ENCODE measurements at regions not wholly inside any gene's neighbourhood (a gene's known extent, or its start where the extent isn't known, plus 50 kb on each side); places are given as distances from the start of the nearest gene placed in this dataset.

DNA sequence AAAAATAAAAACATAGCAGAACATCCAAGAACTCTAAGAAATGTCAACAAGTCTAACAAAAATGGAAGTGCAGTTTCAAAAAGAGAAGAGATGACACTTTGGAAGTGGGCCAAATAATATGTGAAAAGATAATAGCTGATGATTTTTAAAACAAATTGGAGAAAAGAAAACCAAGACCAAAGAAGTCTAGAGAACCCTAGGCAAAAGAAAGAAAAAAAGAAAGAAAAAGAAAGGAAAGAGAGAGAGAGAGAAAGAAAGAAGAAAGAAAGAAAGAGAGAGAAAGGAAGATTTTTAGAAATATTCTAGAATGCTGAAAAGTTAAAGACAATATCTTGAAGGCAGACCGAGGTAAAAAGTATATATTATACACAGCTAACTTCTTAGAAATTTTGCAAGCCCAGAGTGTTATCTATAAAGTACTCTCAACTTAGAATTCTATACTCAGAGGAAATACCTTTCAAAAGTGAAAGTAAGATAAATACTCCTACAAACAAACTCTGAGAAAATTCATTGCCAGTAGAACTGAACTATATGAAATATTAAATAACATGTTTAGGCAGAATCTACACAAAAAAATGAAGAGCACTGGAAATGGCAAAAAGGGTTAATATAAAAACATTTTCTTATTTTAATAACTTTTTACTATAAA lies 138.7 kb upstream of the SMIM30 start:
- ATAC-seq, result no peak
- DNase-seq, result no peak
- Histone ChIP-seq H3K36me3 (ENCODE audit: low read depth) (no peaks in the 10 kb centered on the region), H3K4me1 (ENCODE audit: low read depth) (no peaks in the 10 kb centered on the region), H3K4me3 (no peak overlapping the region), H3K9me3 (no peaks in the 10 kb centered on the region)
- TF ChIP-seq, protein P1, sequence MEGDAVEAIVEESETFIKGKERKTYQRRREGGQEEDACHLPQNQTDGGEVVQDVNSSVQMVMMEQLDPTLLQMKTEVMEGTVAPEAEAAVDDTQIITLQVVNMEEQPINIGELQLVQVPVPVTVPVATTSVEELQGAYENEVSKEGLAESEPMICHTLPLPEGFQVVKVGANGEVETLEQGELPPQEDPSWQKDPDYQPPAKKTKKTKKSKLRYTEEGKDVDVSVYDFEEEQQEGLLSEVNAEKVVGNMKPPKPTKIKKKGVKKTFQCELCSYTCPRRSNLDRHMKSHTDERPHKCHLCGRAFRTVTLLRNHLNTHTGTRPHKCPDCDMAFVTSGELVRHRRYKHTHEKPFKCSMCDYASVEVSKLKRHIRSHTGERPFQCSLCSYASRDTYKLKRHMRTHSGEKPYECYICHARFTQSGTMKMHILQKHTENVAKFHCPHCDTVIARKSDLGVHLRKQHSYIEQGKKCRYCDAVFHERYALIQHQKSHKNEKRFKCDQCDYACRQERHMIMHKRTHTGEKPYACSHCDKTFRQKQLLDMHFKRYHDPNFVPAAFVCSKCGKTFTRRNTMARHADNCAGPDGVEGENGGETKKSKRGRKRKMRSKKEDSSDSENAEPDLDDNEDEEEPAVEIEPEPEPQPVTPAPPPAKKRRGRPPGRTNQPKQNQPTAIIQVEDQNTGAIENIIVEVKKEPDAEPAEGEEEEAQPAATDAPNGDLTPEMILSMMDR (IDR thresholded peaks at IDR 0.05), result no peak
- intact Hi-C loops (cut with DNase I, micrococcal nuclease), result no loop called here

DNA sequence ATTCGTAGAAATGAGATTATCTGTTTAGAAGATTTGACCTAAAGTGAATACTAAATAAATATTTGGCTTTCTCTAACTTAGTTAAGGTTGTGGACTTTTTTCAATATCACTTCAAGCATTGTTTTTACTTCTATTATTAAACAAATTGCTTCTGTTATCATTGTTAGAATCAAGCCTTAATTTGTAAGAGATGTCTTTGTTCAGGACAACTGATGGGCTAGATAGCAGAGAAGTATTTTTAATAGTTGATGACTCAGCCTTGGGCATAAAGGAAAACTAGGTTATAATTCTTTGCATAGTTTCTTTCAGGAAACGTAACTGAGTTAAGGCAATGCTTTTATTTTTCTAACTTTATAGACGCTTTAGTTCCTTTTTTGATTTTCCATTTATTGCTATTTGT lies 128.8 kb upstream of the SMIM30 start:
- ATAC-seq (no peak), DNase-seq (no peak)
- Histone ChIP-seq H3K9me3 (no peaks in the 10 kb centered on the region), H3K4me3 (no peak overlapping the region), H3K4me1 (ENCODE audit: low read depth) (no peaks in the 10 kb centered on the region), H3K36me3 (ENCODE audit: low read depth) (no peaks in the 10 kb centered on the region)
- intact Hi-C loops (cut with DNase I, micrococcal nuclease), result no loop called here
- TF ChIP-seq, protein P1 (IDR thresholded peaks at IDR 0.05), result no peak

GRCh38 chr7:113246738-113247137 lies 128.4 kb upstream of the SMIM30 start:
- no peaks in the 10 kb centered on the region for H3K4me1 ChIP-seq (ENCODE audit: low read depth)
- H3K36me3 ChIP-seq (ENCODE audit: low read depth), result no peaks in the 10 kb centered on the region
- intact Hi-C loops (cut with DNase I, micrococcal nuclease), result no loop called here
- H3K4me3 ChIP-seq, result no peak overlapping the region
- H3K9me3 ChIP-seq, result no peaks in the 10 kb centered on the region
- TF ChIP-seq, protein P1 (IDR thresholded peaks at IDR 0.05), result no peak
- ATAC-seq (no peak), DNase-seq (no peak)

GRCh38 chr7:113232885-113233284 lies 114.5 kb upstream of the SMIM30 start:
- TF ChIP-seq, protein P1 (IDR thresholded peaks at IDR 0.05), result no peak
- no peaks in the 10 kb centered on the region for H3K36me3 ChIP-seq (ENCODE audit: low read depth)
- DNase-seq (no peak), ATAC-seq (no peak)
- intact Hi-C loops (cut with DNase I, micrococcal nuclease), result no loop called here
- H3K4me1 ChIP-seq (ENCODE audit: low read depth), result no peaks in the 10 kb centered on the region
- H3K9me3 ChIP-seq, result no peaks in the 10 kb centered on the region
- no peak overlapping the region for H3K4me3 ChIP-seq

- no peaks in the 10 kb centered on the region for H3K4me1 ChIP-seq (ENCODE audit: low read depth)
- ATAC-seq, result no peak
- no peak overlapping the region for H3K4me3 ChIP-seq
- TF ChIP-seq, protein P1 (IDR thresholded peaks at IDR 0.05), result no peak
- no peaks in the 10 kb centered on the region for H3K36me3 ChIP-seq (ENCODE audit: low read depth)
- intact Hi-C loops (cut with DNase I, micrococcal nuclease), result no loop called here
- no peak for DNase-seq
- H3K9me3 ChIP-seq, result no peaks in the 10 kb centered on the region
Observed at GRCh38 chr7:113230691-113231090, 112.3 kb upstream of the SMIM30 start.

- TF ChIP-seq, protein P1 (IDR thresholded peaks at IDR 0.05), result no peak
Observed at GRCh38 chr7:113217314-113217713, 99.0 kb upstream of the SMIM30 start.

More at GRCh38 chr7:113217314-113217713, 99.0 kb upstream of the SMIM30 start:
- no peak for ATAC-seq
- no peak for DNase-seq
- no peaks in the 10 kb centered on the region for H3K9me3 ChIP-seq
- H3K4me1 ChIP-seq (ENCODE audit: low read depth), result no peaks in the 10 kb centered on the region
- no peak overlapping the region for H3K4me3 ChIP-seq
- no peaks in the 10 kb centered on the region for H3K36me3 ChIP-seq (ENCODE audit: low read depth)
- intact Hi-C loops (cut with DNase I, micrococcal nuclease), result no loop called here
